Type B pancreatic cell (in vitro differentiated cells): ENCODE measurements at regions not wholly inside any gene's neighbourhood (a gene's known extent, or its start where the extent isn't known, plus 50 kb on each side); places are given as distances from the start of the nearest gene placed in this dataset.

Source experiments
- DNase-seq: peaks from one replicate; pipeline ENCODE4 v3.0.0; 2021; ENCODE audit warnings: mixed read lengths; ENCODE audit not compliant: unreplicated experiment; ENCODE audit errors: extremely low spot score
- H3K27ac Mint-ChIP-seq: 2 replicates; pipeline ENCODE4 v1.8.0; 2021; ENCODE audit warnings: mild to moderate bottlenecking, mixed read lengths
- H3K27me3 Mint-ChIP-seq: 2 replicates; pipeline ENCODE4 v1.8.0; 2021; ENCODE audit warnings: mixed read lengths
- H3K36me3 Mint-ChIP-seq: 2 replicates; pipeline ENCODE4 v1.8.0; 2021; ENCODE audit warnings: mixed read lengths
- H3K4me1 Mint-ChIP-seq: one replicate; pipeline ENCODE4 v1.8.0; 2021; ENCODE audit warnings: mixed read lengths; ENCODE audit not compliant: unreplicated experiment
- H3K4me3 Mint-ChIP-seq: 2 replicates; pipeline ENCODE4 v1.8.0; 2021; ENCODE audit warnings: mild to moderate bottlenecking, mixed read lengths
- H3K9me3 Mint-ChIP-seq: 2 replicates; pipeline ENCODE4 v1.8.0; 2021; ENCODE audit warnings: mixed read lengths
- CTCF ChIP-seq: fragments of 200-600 bp; sonication (generic); conservative IDR thresholded peaks from 2 replicates; pipeline ENCODE4 v1.5.0; 2021; ENCODE audit warnings: antibody characterized with exemption, mild to moderate bottlenecking

DNA sequence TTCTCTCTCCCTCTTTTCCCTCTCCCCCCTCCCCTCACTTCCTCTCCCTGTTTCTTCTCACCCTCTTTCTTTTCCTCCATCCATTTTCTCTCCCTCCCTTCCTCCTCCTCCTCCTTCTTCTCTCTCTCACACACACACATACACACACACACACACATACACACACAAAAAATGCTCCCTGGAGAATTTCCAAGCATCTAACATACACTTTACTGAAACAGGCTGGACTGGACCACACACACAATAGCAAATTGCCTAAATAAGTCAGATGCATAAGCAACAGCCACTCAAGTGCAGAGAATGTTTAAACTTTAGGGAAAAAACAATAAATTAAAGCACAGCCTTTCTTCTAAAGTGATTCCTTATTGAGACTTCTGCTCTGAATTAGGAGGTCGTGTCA is 267.7 kb downstream of the FGFR2 start:
- H3K27me3 Mint-ChIP-seq: no peaks in the 10 kb centered on the region
- peaks cover 13% of the 10 kb centered on the region for H3K4me1 Mint-ChIP-seq
- no peak overlapping the region for H3K4me3 Mint-ChIP-seq
- H3K9me3 Mint-ChIP-seq: peaks cover 7% of the 10 kb centered on the region
- H3K27ac Mint-ChIP-seq: peak overlapping the region; percentile 22
- H3K36me3 Mint-ChIP-seq: no peaks in the 10 kb centered on the region
- TF ChIP-seq CTCF: no peak
- no peak for DNase-seq

GRCh38 chr10:121332353-121332752 is 265.9 kb downstream of the FGFR2 start:
- Mint-ChIP-seq H3K27ac (no peak overlapping the region), H3K27me3 (no peaks in the 10 kb centered on the region), H3K4me1 (peaks cover 19% of the 10 kb centered on the region), H3K36me3 (no peaks in the 10 kb centered on the region), H3K4me3 (no peak overlapping the region), H3K9me3 (peaks cover 8% of the 10 kb centered on the region)
- no peak for TF ChIP-seq CTCF
- no peak for DNase-seq

DNA sequence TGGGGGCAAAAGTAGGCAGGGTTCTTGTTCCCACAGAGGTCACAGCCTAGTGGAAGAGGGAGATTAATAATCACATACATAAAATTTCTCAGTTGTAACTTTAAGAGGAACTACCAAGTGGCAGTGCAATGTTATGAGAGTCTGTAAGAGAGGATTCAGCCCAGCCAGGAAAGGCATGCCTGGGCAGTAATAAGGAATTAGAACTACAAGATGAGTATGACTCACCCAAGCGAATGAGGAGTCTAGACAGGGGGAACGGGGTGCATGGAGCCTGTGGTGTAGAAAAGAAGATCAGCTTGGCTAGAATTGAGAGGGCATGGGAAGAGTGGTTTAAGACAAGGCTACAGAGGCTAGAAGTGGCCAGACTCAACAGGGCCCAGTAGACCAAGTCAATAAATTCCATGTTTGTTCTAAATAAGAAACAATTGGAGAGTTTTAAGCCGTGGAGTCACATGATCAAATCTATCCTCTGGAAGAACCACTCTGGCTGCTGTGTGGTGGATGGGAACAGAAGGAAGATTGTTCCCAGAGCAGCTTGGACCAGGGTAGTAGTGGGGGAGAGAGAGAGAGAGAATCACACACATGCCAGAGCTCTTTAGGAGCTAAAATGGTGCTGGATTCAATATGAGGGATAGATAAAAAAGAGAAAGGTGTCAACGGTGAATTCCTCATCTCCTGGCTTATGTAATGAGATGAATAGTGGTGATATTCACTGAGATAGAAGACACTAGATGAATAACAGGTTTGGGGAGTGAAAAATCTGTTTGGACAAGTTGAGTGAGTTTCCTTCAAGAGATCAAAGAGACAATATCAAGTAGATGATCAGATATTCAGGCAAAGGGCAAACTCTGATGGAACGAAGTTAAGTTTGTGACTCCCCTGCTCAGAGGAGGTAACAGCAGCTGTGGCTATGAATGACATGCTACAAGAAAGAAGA is 265.1 kb downstream of the FGFR2 start:
- Mint-ChIP-seq H3K27ac (no peak overlapping the region), H3K9me3 (peaks cover 8% of the 10 kb centered on the region), H3K4me3 (no peak overlapping the region), H3K4me1 (peaks cover 27% of the 10 kb centered on the region), H3K36me3 (no peaks in the 10 kb centered on the region), H3K27me3 (no peaks in the 10 kb centered on the region)
- no peak for DNase-seq
- TF ChIP-seq CTCF: no peak

DNA sequence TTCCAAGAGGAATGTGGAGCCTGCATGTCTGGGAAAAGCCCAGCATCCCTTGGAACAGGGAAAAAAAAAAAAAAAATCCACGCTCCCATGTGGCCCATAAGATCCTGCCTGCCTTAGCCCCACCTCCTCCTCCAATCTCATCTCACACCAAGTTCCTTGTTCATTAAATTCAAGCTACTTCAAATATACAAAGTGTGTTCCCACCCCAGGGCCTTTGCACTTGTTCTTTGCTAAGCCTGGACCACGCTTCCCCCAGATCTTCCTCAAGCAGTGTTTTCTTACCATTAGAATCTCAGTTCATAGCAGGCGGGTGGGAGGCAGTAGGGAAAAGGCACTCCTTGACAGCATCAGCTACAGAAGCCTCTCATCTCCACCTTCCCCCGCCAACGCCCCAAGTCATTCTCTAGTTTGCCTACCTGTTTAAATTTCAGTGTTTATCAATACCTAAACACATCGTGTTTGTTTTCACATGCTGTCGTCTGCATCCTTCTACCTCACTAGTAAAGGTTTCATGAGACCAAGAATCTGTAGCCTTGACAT is 262.8 kb downstream of the FGFR2 start:
- Mint-ChIP-seq H3K4me1 (peaks cover 46% of the 10 kb centered on the region), H3K36me3 (no peaks in the 10 kb centered on the region), H3K4me3 (no peak overlapping the region), H3K27me3 (no peaks in the 10 kb centered on the region), H3K27ac (no peak overlapping the region), H3K9me3 (peaks cover 8% of the 10 kb centered on the region)
- TF ChIP-seq CTCF: no peak
- DNase-seq: no peak

GRCh38 chr10:121337427-121337826 is 260.8 kb downstream of the FGFR2 start:
- Mint-ChIP-seq H3K9me3 (peaks cover 8% of the 10 kb centered on the region), H3K36me3 (no peaks in the 10 kb centered on the region), H3K4me1 (peaks cover 59% of the 10 kb centered on the region), H3K27me3 (no peaks in the 10 kb centered on the region), H3K4me3 (no peak overlapping the region), H3K27ac (no peak overlapping the region)
- no peak for DNase-seq
- TF ChIP-seq CTCF: no peak
